ENCODE measurements at regions not wholly inside any gene's neighbourhood (a gene's known extent, or its start where the extent isn't known, plus 50 kb on each side); places are given as distances from the start of the nearest gene placed in this dataset.

DNA sequence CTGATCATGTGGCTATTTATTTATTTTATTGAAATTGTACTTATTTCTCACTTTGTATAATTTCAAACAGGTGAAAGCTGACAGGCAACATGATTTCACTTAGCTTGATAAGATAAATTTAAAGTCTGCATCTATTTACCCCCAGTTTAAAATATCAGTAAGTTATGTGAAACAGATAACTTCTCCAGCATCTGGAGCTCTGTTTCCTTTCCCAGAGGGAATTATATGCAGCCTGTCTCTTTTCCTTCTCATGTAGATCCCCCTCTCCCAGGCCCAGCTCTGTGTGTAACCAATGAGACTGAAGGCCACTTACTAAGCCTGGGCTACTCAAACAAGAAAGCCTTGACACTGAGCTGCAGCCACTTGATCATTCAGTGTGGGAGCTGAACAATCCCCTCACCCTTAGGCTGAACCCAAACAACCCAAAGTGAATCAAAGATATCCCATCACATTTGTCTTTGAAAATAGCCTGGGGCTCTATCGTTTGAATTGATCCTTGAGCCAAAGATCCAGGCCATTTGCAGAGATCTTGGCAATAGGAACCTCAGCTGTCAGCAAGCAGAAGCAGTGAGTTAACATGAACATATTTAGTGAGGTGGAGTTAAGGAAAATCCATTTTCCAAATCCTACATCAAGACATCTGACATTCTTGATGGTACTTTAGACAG is 383.9 kb downstream of the TGFB2 start:
- DNase-seq, result no peak

DNA sequence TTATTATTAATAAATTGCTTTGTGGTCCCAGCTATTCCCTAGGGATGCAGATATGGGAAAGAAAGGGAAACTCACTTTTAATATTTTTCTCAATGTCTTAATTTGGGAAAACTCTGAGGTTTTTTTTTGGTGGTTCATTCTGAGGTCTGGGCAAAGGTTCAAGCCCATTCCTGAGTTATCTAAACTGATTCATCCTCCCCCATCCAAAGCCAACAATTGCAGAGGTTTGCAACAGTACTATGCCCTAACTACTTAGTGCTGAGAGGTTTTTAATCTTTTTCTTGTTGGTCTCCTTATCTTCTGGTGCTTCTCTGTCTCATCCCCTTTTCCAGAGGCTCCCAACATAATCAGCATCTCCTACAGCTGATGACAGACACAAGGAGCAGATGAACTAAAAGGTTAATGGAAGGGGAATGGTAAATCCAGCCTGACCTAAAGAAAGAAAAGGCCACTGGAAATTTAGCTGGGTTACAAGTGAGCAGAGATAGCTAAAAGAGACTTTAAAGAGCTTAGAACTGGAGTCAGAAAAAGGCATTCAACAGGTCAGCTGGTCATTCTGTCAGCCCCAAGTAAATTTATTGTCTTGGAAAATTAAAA is 390.4 kb downstream of the TGFB2 start:
- DNase-seq, result no peak

DNA sequence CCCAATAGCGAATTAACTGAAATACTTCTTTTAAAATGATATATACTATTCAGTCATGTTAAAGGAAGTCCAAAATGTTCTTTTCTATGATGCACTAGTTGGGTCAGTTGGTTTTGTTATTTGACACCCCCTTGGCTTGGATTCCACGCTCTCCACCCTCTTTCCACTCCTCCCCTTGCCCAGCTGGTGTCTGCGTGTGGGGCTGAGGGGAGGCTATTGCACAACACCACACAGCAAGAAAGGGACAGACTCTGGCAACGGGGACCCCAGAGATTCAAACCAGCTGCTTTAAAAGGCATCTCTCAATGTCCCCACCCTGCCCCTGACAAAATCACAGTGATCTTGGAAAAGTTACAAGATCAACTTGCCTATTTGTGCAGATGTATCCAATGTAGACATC is 394.3 kb downstream of the TGFB2 start:
- DNase-seq, result no peak

DNA sequence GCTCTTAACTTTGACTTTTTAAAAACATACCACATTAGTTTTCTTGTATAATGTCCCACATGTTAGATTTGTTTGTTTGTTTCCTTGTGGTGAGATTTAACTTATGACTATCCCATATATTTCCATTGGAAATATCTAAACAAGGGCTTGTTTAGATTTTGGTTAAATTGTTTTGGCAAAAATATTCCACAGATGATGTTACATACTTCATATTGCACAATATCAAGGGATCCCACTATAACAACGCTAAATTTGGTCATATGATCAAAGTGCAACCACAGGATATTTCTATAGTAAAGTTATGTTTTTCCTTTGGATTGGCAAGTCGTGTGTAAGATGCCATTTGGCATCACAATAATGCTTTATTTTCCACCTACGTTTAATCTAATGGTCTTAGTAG is 396.7 kb downstream of the TGFB2 start:
- no peak for DNase-seq

DNA sequence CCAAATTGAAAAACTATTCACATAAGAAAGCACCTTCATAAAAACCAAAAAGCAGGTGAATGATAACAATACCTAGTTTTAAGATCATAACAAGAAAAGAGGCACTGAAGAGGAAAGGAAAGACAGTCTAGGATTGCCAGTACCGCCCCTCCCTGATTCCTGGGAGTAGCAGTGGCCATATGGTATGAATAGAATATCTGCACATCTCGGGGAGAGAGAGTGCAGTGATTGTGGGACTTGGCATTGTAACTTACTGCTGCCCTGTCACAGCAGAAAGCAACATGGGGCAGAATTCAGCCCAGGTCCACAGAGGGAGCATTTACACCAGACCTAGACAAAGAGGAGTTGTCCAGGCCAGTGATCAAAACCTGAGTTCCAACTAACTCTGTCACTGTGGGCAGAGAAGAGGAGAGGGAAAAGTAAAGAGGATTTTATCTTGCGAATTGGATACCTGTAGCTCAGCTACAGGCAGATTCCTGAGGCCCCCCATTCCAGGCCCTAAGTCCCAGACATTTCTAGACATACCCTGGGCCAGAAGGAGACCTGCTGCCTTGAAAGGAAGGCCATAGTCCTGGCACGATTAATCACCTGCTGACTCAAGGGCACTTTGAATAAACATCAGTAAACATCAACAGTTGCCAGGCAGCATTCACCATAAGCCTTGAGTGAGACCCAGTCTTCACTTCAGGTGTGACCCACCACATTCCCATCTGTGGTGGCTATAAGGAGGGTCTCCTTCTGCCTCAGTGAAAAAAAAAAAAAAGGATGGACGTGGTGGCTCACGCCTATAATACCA is 397.5 kb downstream of the TGFB2 start:
- no peak for DNase-seq

DNA sequence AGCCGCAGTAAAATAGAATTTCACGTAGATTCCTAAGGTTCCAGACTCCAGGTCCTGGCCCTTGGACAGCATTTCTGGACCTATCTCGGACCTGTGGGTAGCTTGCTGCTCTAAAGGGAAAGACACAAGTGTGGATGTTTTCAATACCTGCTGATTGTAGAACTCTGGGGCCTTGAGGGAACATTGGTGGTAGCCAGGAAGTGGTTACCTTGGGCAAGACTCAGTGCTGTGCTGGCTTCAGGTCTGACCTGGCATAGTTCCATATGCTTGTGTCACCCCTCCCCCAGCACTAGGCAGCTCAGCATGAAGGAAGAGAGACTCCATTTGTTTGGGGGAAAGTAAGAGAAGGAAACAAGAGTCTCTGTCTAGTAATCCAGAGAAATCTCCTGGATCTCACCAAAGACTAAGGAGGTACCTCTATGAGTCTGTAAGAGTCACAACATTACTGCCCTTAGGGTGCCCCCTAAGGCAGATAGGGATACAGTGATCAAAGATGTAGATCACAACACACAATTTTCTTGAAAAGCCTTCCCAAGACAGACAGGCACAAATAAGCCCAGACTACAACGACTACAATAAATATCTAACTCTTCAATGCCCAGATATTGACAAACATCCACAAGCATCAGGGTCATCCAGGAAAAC is 398.8 kb downstream of the TGFB2 start:
- no peak for DNase-seq

DNA sequence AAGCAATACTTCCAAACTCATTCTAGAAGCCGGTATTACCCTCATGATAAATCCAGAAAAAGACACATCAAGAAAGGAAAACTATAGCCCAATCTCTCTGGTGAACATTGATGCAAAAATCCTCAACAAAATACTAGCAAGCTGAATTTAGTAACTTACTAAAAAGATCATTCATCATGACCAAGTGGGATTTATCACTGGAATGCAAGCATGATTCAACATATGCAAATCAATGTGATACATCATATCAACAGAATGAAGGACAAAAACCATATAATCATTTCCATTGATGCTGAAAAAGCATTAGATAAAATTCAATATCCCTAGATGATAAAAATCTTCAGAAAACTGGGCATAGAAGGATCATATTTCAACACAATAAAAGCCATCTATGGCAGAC is 402.9 kb downstream of the TGFB2 start:
- DNase-seq, result no peak

DNA sequence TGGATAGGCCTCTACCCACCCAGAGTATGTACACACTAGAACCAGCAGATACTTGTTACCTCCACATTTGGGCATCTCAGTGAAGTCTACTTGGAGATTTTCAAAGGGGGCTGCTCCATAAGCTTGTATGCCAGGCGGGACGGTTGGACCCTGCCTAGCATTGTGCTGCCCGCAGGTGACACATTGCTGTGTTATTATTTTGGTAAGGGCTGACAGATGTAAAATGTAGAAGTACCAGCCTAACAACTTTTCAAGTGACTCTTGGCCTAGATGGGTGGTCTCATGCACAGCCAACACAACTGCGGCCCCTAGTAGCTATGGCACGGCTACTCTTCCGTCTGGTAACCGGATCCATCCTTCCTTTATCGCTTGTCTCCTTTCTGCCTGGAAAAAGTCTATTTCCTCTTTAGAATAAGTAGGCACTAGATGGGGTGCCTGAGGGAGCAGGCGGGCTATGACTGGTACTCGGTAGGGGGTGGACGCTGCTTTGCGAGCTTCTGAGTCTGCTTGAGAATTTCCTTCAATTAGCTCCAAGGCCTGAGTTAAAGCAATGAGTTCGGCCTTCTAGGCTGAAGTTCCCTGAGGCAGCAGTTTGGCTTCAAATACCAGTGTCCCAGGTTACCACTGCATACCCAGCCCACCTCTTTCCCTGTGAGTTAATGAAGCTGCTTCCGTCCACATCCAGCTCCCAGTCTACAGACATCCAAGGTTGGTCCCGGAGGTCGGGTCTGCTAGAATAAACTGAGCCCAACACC is 405.3 kb downstream of the TGFB2 start:
- no peak for DNase-seq

DNA sequence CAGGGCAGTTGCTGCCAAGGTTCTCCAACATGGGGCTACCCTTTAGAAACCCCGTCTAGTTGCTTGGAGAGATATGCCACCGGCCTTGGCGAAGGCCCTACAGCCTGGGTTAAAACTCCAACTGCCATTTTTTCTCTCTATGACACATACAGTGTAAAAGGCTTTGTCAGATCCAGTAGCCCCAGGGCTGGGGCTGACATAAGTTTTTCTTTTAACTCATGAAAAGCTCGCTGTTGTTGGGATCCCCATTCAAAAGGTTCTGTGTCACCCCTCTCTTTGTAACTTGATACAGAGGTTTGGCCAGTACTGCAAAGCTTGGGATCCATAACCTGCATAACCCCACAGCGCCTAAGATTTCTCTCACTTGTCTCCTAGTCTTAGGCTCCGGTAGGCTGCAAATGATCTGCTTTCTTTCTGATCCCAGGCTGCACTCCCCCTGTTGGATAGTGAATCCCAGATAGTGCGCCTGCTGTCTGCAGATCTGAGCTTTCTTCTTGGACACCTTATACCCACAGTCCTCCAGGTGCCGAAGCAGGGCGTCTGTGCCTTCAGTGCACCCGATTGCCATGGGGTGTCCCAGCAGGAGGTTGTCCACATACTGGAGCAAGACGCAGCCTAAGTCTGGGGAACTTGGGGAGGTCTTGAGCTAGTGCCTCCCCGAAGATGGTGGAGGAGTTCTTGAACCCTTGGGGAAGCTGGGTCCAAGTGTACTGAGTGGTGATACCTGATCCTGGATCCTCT is 406.2 kb downstream of the TGFB2 start:
- DNase-seq, result no peak

DNA sequence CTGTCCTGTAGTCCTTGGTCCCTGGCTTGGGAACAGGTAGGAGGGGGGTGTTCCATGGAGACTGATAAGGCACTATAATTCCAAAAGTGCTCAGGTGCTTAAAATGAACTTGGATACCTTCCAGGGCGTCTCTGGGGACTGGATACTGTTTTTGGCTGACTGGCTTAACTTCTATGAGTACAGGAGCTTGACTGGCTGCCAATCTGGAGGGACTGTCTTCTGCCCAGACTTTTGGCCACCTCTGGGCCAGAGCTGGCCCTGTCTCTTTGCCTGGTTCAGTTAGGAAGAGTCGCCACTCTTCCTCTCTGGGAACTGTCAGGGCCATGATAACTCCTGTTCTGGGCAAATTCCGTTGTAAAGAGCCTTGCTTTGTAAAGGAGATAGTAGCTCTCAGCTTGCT is 407.0 kb downstream of the TGFB2 start:
- no peak for DNase-seq

DNA sequence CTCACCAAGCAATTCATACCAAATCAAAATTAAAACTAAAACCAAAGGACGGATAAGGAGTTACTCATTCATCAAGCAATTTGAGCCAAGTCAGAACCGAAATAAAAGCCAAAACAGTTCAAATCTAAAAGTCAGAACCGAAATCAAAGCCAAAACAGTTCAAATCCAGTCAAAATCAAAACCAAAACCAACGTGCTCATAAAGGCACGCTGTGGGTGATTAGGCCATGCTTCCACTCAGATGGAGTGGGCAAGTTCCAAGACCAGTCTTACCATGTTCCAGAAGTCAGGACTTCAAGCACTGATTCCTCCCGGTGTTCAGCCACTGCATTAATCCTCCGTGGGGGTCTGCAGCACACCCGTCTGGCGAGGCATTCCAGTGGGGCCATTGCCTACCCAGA is 409.3 kb downstream of the TGFB2 start:
- no peak for DNase-seq

DNA sequence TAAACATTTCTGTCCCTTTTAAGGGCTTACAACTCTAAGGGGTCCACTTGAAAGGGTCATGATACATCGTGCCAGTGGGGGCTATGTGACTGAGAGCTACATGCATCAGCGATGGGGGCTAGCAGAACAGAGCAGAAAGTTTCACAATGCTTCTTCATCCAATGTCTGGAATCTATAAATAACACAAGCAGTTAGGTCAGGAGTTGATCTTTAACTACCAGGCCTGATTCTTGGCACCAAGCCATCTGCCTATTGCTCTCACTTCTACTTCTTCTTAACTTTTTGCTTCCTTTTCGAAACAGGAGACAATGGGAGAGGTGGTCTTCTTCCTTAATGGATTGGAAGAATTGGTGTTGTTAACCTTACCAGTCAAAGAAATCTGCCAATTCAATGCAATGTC is 410.0 kb downstream of the TGFB2 start:
- DNase-seq, result no peak

DNA sequence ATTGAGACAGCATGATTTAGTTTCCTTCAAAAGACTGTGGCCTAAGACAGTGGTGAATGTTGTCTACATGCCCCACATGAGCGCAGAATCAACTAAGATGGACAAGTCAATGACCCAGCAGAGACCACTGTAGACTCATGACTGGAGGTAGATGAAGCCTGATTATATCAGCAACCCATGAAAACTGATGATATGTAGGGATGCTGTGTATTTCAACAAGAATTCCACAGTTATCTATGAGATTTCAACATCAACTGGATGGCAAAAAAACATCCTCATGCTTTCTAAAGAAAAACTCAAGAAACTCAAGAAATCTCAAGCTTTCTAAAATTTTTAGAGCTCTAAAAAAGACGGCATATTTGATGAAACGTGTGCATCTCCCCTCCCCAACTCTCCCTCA is 413.9 kb upstream of the LYPLAL1 start:
- no peak for DNase-seq

DNA sequence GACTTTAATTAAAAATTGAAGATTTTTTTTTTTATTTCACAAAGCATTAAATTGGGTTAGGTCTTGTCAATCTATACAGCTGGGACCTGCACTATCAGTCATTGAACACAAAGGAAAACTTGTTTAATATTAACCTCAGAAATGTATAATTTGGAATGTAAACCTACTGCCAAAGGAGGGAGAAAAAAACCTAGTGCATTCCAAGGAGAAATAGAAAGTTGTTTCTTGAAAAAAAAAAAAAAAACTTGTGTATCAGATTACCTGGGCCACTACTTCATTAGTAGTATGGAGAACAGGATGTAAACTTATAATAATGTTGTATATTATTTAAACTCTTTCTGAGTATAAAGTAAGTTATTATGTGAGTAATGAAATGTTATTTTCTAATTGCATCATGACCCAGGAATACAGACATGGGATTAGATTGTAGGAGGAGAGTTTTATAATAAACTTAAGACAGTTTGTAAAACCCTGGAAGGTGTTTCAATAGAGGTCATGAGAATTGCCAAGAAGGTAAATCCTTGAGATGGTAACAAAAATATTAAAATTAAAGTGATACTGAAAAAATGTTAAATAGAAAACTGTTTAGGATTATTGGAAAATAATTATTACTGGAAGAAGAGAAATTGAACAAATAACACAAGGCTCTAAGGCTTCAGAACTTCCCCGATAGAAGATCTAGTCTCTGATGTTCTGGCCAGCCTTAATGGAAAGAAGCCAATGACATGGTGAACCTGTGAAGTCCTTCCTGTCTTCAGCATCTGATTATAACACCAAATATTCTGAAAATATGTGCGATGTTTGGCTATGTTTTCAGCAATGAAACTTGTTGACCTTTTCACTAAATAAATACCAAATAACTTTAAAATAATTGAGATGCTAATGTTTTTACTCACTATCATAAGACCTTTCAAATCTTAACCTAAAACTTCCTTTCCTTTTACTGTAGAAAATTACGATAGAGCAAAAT is 412.8 kb upstream of the LYPLAL1 start:
- DNase-seq, result no peak

DNA sequence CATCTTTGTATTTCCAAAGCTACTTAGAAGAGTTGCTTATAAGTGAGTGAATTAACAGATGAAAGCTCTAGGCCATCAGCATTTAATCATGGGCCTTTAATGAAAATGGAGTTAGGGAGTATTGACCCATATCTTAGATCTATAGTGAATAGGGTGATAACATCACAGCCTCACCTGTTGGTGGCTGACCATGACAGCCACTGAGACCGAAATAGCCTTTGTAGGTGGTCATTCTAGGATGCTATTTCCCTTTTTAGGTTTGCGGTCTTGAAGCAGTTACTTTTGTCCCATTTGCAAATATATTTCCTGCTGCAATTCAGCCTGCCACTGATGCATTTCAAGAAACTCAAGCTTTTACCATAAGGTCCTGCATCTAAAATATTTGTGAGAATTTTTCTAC is 410.1 kb upstream of the LYPLAL1 start:
- no peak for DNase-seq

DNA sequence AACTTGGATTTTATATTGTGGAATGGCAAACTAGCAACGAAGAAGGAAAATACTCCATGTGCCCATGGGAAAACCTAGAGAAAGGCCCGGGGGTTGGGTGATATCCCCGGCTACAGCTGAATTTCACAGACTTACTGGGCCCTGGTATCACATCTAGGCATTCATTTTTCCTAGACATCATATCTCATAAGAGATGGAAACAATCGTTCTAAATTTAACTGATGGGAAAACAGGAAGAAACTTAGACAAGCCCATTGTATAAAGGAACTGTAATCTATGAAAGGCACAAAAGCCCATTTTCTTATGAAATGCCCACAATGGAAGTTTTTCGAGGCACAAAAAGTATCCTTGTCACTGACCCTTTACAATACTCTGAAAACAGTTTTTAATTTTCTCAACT is 407.9 kb upstream of the LYPLAL1 start:
- DNase-seq, result no peak

DNA sequence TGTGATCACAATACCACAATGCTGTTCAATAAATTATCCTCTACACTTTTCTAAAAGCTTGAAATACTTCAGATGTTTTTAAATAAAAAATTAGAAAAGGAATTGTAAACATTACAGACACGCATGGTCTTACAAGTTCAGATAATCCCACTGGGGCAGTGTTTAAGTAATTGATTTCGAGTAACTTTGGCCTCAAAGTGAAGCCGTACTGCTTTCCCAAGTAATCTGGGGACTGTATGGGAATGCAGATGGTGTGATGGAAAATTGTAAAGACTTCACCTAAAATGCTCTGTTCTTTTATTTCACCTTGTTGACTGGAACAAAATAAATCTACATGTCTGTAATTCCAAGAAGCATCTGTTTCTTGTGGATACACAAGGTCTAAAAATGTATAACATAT is 401.7 kb upstream of the LYPLAL1 start:
- no peak for DNase-seq

DNA sequence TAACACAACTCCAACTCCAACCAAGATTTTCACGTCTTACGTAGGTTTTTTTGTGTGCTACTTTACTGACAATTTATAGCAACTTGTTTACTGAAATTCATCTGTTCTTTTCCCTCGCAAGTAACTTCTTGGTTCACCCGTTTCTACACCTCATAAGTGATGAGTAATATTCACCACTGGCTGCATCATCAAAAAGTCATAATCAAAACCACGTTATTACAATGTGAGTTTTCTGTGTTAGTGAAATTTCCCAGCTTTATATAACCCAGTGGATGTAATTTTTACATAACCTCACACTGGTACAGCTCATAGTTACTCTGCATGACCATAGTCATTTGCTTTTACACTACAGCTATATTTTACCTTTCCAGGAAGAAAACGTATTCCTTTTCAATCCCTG is 401.1 kb upstream of the LYPLAL1 start:
- no peak for DNase-seq

DNA sequence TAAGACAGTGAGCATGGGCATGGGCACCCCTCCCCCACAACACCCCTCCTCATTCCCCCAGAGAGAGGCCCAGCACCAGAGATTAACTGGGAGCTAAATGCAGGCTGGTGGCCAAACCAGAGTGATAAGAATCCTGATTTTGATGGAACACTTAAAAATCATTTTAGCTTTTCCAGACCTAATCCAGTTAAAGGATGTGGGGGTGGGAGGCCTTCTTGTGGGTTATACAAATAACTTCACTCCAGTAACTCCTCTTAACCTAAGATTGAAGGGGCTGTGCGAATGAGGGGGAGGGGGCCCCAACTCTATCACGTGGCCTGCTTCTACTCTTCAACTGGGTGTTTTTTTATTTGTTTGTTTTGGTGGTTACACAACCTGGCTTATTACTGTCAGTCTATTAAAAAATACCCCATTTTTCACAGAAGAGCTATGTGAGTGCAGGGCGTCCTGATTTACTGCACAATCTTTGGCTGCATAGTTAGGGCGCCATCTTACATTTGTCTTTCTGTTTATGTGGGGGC is 398.1 kb upstream of the LYPLAL1 start:
- DNase-seq, result no peak

DNA sequence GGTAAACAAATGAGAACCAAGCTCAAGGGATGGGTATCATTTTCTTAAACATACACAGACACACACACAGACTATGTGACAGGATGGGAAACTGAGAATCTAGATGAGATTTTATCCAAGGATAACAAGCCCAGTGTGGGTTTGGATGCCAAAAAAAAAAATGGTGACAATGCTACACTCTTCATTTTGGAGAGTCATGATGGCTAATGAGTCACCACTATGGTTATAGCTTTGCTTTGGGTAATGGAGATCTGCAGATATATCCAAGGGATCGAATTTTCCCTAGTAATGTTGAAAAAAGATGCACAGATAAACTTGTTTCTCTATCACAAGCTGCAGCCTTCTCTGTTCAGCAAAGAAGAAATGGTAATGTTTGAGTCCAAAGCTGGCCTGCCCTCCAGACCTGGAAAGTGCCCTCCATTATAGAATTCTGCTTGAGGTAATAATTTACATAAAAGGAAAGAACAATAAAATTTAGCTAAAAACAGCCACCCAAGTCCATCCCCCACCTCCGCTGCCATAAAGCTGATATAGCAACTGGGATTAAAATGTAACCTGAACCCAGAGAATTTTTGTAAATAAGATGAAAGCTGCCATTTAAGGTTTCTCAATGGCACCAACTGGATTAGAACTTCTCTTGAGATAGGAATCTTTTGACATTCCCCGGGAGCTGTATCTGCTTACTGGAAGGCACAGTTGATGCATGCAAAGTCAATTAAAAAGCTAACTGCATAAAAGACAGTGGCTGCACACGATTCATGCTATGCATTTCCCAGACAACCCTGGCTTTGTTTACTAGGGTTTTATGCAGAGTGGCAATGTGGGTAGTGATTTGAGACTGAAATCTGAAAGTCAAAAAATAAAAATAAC is 395.2 kb upstream of the LYPLAL1 start:
- no peak for DNase-seq
